ENCODE measurements at regions not wholly inside any gene's neighbourhood (a gene's known extent, or its start where the extent isn't known, plus 50 kb on each side); places are given as distances from the start of the nearest gene placed in this dataset.

GRCh38 chr7:109094-109493, 83.3 kb upstream of the FAM20C start:
- no peaks in the 10 kb centered on the region for H3K36me3 ChIP-seq (ENCODE audit: control insufficient read depth in 1 of 2, insufficient read depth in 2 of 2, low read length in 1 of 2)
- H3K27ac ChIP-seq (ENCODE audit: low read depth in 1 of 2, low read length in 2 of 2), result no peak overlapping the region
- H3K4me3 ChIP-seq (ENCODE audit: low read length in 2 of 2), result no peak overlapping the region
- 78 to 86% methylated on average over 10 of the region's 10 CpGs for WGBS, 2 donors
- H3K27me3 ChIP-seq (ENCODE audit: control insufficient read depth in 1 of 2, insufficient read depth in 2 of 2, low read length in 1 of 2), result no peaks in the 10 kb centered on the region
- DNase-seq (peak in 1 of 2 donors; percentile 66), ATAC-seq (ENCODE audit: low FRiP score) (peak; percentile 80)
- no peaks in the 10 kb centered on the region for H3K4me1 ChIP-seq (ENCODE audit: control insufficient read depth in 1 of 2, insufficient read depth in 2 of 2, low read length in 2 of 2)
- H3K9me3 ChIP-seq (ENCODE audit: control insufficient read depth, low read length), result no peaks in the 10 kb centered on the region
- intact Hi-C loops (cut with DNase I), result no loop called here

- DNase-seq (no peak), ATAC-seq (ENCODE audit: low FRiP score) (peak; percentile 22)
- intact Hi-C loops (cut with DNase I), result no loop called here
- Histone ChIP-seq H3K27ac (ENCODE audit: low read depth in 1 of 2, low read length in 2 of 2) (no peak overlapping the region), H3K36me3 (ENCODE audit: control insufficient read depth in 1 of 2, insufficient read depth in 2 of 2, low read length in 1 of 2) (no peaks in the 10 kb centered on the region), H3K27me3 (ENCODE audit: control insufficient read depth in 1 of 2, insufficient read depth in 2 of 2, low read length in 1 of 2) (no peaks in the 10 kb centered on the region), H3K9me3 (ENCODE audit: control insufficient read depth, low read length) (no peaks in the 10 kb centered on the region), H3K4me3 (ENCODE audit: low read length in 2 of 2) (no peak overlapping the region), H3K4me1 (ENCODE audit: control insufficient read depth in 1 of 2, insufficient read depth in 2 of 2, low read length in 2 of 2) (no peaks in the 10 kb centered on the region)
- 87 to 88% methylated on average over 21 of the region's 21 CpGs for WGBS, 2 donors
Observed at GRCh38 chr7:109898-110556, 82.3 kb upstream of the FAM20C start.

- intact Hi-C loops (cut with DNase I), result no loop called here
- no peaks in the 10 kb centered on the region for H3K36me3 ChIP-seq (ENCODE audit: control insufficient read depth in 1 of 2, insufficient read depth in 2 of 2, low read length in 1 of 2)
- DNase-seq (no peak), ATAC-seq (ENCODE audit: low FRiP score) (no peak)
- WGBS, 2 donors, result 75 to 89% methylated on average over 11 of the region's 11 CpGs
- H3K4me1 ChIP-seq (ENCODE audit: control insufficient read depth in 1 of 2, insufficient read depth in 2 of 2, low read length in 2 of 2), result no peaks in the 10 kb centered on the region
- no peaks in the 10 kb centered on the region for H3K27me3 ChIP-seq (ENCODE audit: control insufficient read depth in 1 of 2, insufficient read depth in 2 of 2, low read length in 1 of 2)
- H3K27ac ChIP-seq (ENCODE audit: low read depth in 1 of 2, low read length in 2 of 2), result no peak overlapping the region
- H3K9me3 ChIP-seq (ENCODE audit: control insufficient read depth, low read length), result no peaks in the 10 kb centered on the region
- H3K4me3 ChIP-seq (ENCODE audit: low read length in 2 of 2), result no peak overlapping the region
Observed at GRCh38 chr7:110557-111232, 81.7 kb upstream of the FAM20C start.

GRCh38 chr7:111591-111990, 80.8 kb upstream of the FAM20C start:
- no peak overlapping the region for H3K27ac ChIP-seq (ENCODE audit: low read depth in 1 of 2, low read length in 2 of 2)
- intact Hi-C loops (cut with DNase I), result no loop called here
- H3K36me3 ChIP-seq (ENCODE audit: control insufficient read depth in 1 of 2, insufficient read depth in 2 of 2, low read length in 1 of 2), result no peaks in the 10 kb centered on the region
- H3K27me3 ChIP-seq (ENCODE audit: control insufficient read depth in 1 of 2, insufficient read depth in 2 of 2, low read length in 1 of 2), result no peaks in the 10 kb centered on the region
- H3K4me3 ChIP-seq (ENCODE audit: low read length in 2 of 2), result no peak overlapping the region
- WGBS, 2 donors, result 83 to 86% methylated on average over 1 of the region's 1 CpG
- no peaks in the 10 kb centered on the region for H3K4me1 ChIP-seq (ENCODE audit: control insufficient read depth in 1 of 2, insufficient read depth in 2 of 2, low read length in 2 of 2)
- ATAC-seq (ENCODE audit: low FRiP score) (no peak), DNase-seq (no peak)
- no peaks in the 10 kb centered on the region for H3K9me3 ChIP-seq (ENCODE audit: control insufficient read depth, low read length)

DNA sequence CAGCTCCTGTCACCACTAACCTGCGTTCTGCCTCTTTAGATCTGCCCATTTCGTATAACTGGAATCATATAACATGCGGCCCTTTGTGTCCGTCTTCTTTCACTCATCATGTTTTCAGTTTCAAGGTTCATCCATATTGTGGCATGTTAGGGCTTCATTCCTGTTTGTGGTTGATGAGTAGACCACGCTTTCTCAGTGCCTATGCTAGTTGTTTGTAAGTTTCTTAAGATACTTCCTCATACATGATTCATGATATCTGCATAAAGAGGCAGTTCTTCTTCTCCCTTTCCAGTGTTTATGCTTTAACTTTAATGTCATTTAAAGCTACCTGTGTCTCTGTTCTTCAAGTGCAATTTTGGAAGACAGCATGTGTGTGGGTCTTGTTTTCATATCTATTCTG, 79.5 kb upstream of the FAM20C start:
- intact Hi-C loops (cut with DNase I), result no loop called here

GRCh38 chr7:115274-115911, 77.0 kb upstream of the FAM20C start:
- Histone ChIP-seq H3K9me3 (ENCODE audit: control insufficient read depth, low read length) (no peaks in the 10 kb centered on the region), H3K27me3 (ENCODE audit: control insufficient read depth in 1 of 2, insufficient read depth in 2 of 2, low read length in 1 of 2) (no peaks in the 10 kb centered on the region), H3K36me3 (ENCODE audit: control insufficient read depth in 1 of 2, insufficient read depth in 2 of 2, low read length in 1 of 2) (no peaks in the 10 kb centered on the region), H3K27ac (ENCODE audit: low read depth in 1 of 2, low read length in 2 of 2) (no peak overlapping the region), H3K4me3 (ENCODE audit: low read length in 2 of 2) (no peak overlapping the region), H3K4me1 (ENCODE audit: control insufficient read depth in 1 of 2, insufficient read depth in 2 of 2, low read length in 2 of 2) (no peaks in the 10 kb centered on the region)
- WGBS, 2 donors, result 83% methylated on average over 12 of the region's 12 CpGs
- peak in 1 of 2 donors; percentile 79 for DNase-seq
- peak; percentile 23 for ATAC-seq (ENCODE audit: low FRiP score)
- intact Hi-C loops (cut with DNase I), result no loop called here

More for the DNA sequence above, 79.5 kb upstream of the FAM20C start:
- DNase-seq (no peak), ATAC-seq (ENCODE audit: low FRiP score) (no peak)
- no peaks in the 10 kb centered on the region for H3K9me3 ChIP-seq (ENCODE audit: control insufficient read depth, low read length)
- H3K4me1 ChIP-seq (ENCODE audit: control insufficient read depth in 1 of 2, insufficient read depth in 2 of 2, low read length in 2 of 2), result no peaks in the 10 kb centered on the region
- no peak overlapping the region for H3K27ac ChIP-seq (ENCODE audit: low read depth in 1 of 2, low read length in 2 of 2)
- WGBS, 2 donors, result 91 to 92% methylated on average over 5 of the region's 5 CpGs
- no peak overlapping the region for H3K4me3 ChIP-seq (ENCODE audit: low read length in 2 of 2)
- H3K27me3 ChIP-seq (ENCODE audit: control insufficient read depth in 1 of 2, insufficient read depth in 2 of 2, low read length in 1 of 2), result no peaks in the 10 kb centered on the region
- no peaks in the 10 kb centered on the region for H3K36me3 ChIP-seq (ENCODE audit: control insufficient read depth in 1 of 2, insufficient read depth in 2 of 2, low read length in 1 of 2)

DNA sequence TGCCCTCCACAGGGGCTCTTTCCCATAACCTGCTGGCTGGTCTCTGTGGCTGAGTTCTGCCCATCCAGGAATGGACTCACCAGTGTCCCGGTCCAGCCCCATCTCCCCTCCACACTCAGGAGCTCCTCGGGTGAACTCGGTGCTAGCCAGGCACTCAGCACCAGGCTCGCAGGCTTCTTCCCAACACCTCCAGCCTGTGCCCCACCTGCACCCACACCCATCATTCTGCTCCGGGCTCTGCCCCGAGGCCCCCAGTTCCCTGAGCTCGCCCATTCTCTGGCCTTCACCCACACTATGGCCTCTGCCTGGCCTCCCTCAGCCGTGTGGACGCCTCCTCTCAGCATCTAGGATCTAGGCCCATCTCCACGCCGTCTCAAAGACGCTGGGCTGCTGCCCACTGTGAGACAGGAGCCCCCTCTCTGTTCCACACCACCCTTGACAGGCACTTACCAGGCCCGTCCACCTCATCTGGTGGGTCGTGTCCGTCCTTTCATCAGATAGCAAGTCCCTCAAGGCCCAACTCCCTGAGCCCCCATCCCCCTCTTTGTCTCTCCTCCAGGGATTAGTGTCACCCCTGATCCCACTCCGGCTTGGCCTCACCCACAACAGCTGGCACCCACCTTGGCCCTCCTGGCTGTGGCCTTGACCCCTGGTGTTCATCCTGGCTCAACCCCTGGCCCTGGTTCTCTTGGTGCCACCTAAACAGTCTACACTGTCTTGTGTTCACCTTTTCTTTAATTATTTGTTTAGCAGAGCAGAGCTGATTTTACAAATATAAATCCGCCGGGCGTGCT, 76.0 kb upstream of the FAM20C start:
- DNase-seq, result no peak

GRCh38 chr7:117836-118614, 74.3 kb upstream of the FAM20C start:
- 92 to 94% methylated on average over 12 to 21 of the region's 22 CpGs for WGBS, 2 donors
- Histone ChIP-seq H3K4me1 (ENCODE audit: control insufficient read depth in 1 of 2, insufficient read depth in 2 of 2, low read length in 2 of 2) (no peaks in the 10 kb centered on the region), H3K27ac (ENCODE audit: low read depth in 1 of 2, low read length in 2 of 2) (no peak overlapping the region)

More for the DNA sequence above, 76.0 kb upstream of the FAM20C start:
- Histone ChIP-seq H3K27ac (ENCODE audit: low read depth in 1 of 2, low read length in 2 of 2) (no peak overlapping the region), H3K4me1 (ENCODE audit: control insufficient read depth in 1 of 2, insufficient read depth in 2 of 2, low read length in 2 of 2) (no peaks in the 10 kb centered on the region), H3K27me3 (ENCODE audit: control insufficient read depth in 1 of 2, insufficient read depth in 2 of 2, low read length in 1 of 2) (no peaks in the 10 kb centered on the region), H3K9me3 (ENCODE audit: control insufficient read depth, low read length) (no peaks in the 10 kb centered on the region), H3K36me3 (ENCODE audit: control insufficient read depth in 1 of 2, insufficient read depth in 2 of 2, low read length in 1 of 2) (no peaks in the 10 kb centered on the region), H3K4me3 (ENCODE audit: low read length in 2 of 2) (no peak overlapping the region)
- intact Hi-C loops (cut with DNase I), result no loop called here
- no peak for ATAC-seq (ENCODE audit: low FRiP score)
- WGBS, 2 donors, result 95 to 97% methylated on average over 19 of the region's 19 CpGs

More at GRCh38 chr7:117836-118614, 74.3 kb upstream of the FAM20C start:
- H3K36me3 ChIP-seq (ENCODE audit: control insufficient read depth in 1 of 2, insufficient read depth in 2 of 2, low read length in 1 of 2), result no peaks in the 10 kb centered on the region
- ATAC-seq (ENCODE audit: low FRiP score) (no peak), DNase-seq (no peak)
- H3K27me3 ChIP-seq (ENCODE audit: control insufficient read depth in 1 of 2, insufficient read depth in 2 of 2, low read length in 1 of 2), result no peaks in the 10 kb centered on the region
- H3K9me3 ChIP-seq (ENCODE audit: control insufficient read depth, low read length), result no peaks in the 10 kb centered on the region
- no peak overlapping the region for H3K4me3 ChIP-seq (ENCODE audit: low read length in 2 of 2)
- intact Hi-C loops (cut with DNase I), result no loop called here

Data from aorta (tissue), 5 donors.